Activated CD8-positive, alpha-beta memory T cell treated with anti-CD3 and anti-CD28 coated beads for 48 hours (primary cell): ENCODE measurements at regions not wholly inside any gene's neighbourhood (a gene's known extent, or its start where the extent isn't known, plus 50 kb on each side); places are given as distances from the start of the nearest gene placed in this dataset.
"Not testable (repeated sequence)": the region's sequence is repeated elsewhere in the genome, so short reads cannot be mapped to it uniquely, and the experiment has no call there.

ENCODE experiments used
- DNase-seq, 3 experiments: peaks; one replicate each; pipeline ENCODE4 v3.0.0-alpha.2; 2020; ENCODE audit warnings: low read depth in 2 of 3, low spot score in 2 of 3

DNA sequence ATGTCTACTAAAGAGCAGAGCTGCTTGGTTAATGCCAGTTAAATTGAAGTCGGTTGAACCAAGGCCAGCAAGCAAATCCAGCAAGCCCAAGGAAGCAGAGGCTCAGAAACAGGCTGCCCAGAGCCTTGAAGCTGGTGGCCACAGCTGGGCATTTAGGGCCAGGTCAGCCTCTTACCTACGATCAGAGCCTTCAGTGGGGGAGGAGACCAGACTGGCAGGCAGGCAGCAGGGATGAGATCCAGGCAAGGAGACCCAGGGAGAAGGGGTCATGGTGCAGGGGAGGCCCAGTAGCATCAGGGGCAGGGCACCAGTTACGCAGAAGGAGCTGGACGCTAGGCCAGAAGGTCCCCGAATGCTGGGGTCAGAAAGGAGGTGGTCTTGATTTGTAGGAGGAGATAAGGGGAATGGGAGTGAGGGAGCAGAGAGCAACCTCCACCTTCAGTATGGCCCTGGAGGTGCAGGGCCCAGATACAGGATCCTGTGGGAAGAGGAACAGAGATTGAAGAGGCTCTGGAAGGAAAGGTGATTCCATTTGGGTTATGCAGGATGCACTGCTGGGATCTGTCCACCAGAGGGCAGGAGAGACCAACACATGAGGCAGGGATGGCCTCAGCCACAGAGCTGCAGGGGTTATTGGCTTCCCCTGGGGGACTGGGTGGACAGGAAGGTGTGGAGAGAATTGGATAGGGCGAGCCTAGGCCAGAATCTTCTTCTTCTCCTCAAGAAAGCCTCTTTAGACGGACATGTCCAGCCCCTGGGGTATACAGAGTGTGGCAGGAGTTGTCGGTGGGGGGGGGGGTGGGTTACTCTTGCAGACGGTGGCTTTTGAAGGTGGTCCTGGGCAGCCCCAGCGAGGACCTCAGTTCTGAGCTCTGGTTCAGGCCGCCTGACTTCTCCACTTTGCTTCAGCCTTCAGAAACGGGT, 132.6 kb upstream of the PODXL start:
- DNase-seq = peak; percentile 12 to 34 (median 33)

GRCh38 chr7:131687296-131687695, 130.9 kb upstream of the PODXL start:
- DNase-seq = no peak

GRCh38 chr7:131686833-131687232, 130.4 kb upstream of the PODXL start:
- DNase-seq = no peak

- no peak for DNase-seq
Observed at GRCh38 chr7:131683536-131684125, 127.2 kb upstream of the PODXL start.

- no peak for DNase-seq
Observed at GRCh38 chr7:131681961-131682360, 125.5 kb upstream of the PODXL start.

- not testable (repeated sequence) for DNase-seq
Observed at GRCh38 chr7:131679071-131679470, 122.6 kb upstream of the PODXL start.

GRCh38 chr7:131676850-131677249, 120.4 kb upstream of the PODXL start:
- not testable (repeated sequence) for DNase-seq

DNA sequence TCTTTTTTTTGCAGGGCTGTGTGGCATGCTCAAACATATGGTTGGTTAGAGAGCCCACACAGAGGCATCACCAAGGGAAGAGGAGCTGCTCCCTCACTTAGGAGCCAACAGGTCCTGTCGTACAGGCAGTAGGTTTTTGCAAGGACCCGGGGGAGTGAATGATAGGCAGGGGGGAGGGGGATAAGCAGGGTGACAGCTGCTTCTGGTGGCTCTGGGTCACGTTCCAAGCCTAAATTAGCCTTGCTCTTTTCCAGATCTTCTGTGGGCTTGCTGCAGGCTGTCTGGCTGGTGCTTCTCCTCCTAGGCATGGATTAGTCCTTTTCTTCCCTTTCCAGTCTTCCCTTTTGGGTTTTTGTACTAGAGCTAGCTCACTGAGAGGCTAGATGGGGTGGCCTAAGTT, 117.7 kb upstream of the PODXL start:
- no peak for DNase-seq

DNA sequence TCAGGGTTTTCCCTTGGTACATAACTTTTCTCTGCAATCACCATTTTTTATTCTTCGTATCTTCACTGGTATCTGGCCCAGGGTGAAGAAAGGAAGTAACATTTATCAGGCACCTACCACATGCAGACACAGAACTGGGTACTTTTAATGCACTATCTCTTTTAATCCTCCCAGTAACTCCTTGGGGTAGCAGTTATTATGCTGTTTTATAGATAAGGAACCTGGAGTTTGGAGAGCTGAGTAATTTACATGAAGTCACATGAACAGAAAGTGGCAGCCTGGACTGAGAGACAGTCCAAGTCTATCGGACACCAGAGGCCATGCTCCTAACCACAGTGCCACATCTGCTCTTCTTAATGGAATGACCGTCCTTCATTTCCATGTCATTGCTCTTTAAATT, 117.1 kb upstream of the PODXL start:
- no peak for DNase-seq

DNA sequence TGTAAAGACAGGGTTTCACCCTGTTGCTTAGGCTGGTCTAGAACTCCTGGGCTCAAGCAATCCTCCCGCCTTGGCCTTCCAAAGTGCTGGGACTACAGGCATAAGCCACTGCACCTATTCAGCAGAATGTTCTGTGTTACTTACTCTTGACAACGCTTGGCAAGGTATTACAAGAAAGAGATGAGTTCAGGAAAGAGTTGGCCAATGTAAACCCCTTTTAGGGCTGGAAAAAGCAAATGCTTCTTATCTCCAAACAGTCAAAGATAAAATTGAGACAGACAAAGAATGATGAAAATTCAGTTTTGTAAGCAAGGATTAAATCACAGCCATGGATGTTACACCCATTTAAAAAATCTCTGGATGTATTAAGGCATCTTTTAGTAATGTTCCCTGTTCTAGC, 114.0 kb upstream of the PODXL start:
- no peak for DNase-seq

- DNase-seq = no peak
Observed at GRCh38 chr7:131667699-131668098, 111.3 kb upstream of the PODXL start.

GRCh38 chr7:131665021-131665420, 108.6 kb upstream of the PODXL start:
- no peak for DNase-seq

- DNase-seq = no peak
Observed at GRCh38 chr7:131664570-131664969, 108.1 kb upstream of the PODXL start.

DNA sequence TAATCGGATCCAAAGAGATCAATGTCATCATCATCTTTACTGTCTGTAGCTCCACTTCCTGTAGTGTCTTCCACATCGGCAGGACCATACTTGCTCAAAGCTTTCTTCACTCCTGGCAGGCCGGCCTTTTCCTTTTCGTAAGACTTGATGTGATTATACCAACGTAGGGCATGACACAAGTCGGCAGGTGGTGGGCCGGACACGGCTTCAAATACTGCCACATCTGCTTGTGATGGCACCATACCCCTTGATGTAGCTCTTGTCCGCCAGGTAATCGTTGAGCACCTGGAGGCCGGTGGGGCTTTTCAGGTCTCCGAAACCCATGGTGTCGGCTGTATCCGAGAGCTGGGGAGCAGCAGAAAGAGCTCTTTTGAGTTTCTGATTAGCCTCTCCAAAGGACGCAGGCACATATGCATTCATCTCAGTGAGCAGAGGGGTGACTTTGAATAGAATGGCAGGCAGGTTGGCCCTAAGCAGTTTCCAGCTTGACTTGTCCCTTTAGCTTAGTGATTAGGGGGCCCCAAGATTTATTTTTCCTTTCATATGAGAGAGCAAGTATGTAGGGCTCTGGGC, 106.0 kb upstream of the PODXL start:
- DNase-seq = not testable (repeated sequence)

DNA sequence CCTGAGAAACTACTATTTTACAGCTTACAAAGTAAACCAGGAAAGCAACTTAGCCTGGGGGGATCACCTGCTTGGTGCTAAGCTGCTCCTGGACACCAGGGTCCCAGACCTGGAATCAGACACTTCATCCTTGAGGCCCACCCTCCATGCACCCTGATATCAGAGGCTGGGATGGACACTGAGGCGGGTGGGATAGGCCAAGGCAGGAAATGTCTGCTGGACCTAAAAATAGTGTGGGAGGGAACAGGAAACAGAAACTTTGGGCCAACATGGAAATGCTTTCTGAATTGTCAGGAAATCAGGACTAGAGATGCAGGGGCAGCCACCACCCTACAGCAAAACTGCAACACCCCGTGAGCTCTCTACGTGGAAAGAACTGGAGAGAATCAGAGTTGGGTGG, 101.5 kb upstream of the PODXL start:
- no peak for DNase-seq

GRCh38 chr7:131656980-131657723, 100.7 kb upstream of the PODXL start:
- DNase-seq = no peak

DNA sequence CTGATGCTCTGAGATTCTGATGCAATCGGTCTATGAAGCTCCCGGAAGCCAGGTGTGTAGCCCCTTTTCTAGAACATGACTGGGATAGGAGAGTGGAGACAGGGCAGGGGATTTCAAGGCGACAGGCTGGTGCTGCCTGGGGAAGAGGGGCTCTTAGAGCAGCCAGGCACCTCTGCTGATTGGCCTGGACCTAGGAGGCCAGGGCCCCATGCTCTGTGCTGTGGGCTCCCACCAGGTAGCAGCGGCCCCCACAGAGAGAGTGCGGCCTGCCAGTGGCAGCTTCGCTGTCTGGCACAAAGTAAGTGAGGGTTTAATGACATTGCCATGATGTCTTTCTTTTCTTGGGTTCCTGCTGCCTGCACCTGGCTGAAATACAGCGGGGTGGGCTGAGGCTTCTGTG, 99.4 kb upstream of the PODXL start:
- DNase-seq = no peak

- DNase-seq = no peak
Observed at GRCh38 chr7:131655447-131655846, 99.0 kb upstream of the PODXL start.

GRCh38 chr7:131654668-131655326, 98.4 kb upstream of the PODXL start:
- DNase-seq = peak; percentile 46 to 85 (median 72)

DNA sequence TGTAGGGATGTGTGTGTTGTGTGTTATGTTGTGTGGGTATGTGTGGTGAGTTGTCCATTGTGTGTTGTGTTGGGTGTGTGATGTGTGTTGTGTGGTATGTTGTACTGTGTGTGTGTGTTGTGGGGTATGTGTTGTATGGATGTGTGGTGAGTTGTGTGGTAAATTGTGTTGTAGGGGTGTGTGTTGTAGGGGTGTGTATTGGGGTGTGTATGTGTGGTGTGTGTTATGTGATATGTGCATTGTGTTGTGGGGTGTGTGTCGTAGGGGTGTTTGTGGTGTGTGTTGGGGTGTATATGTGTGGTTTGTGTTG, 97.8 kb upstream of the PODXL start:
- no peak for DNase-seq
